Urinary bladder (tissue), 3 donors: ENCODE measurements at regions not wholly inside any gene's neighbourhood (a gene's known extent, or its start where the extent isn't known, plus 50 kb on each side); places are given as distances from the start of the nearest gene placed in this dataset.

Experiments used
- DNase-seq: peaks from one replicate; pipeline ENCODE4 v3.0.0-alpha.2; 2015; ENCODE audit errors: extremely low spot score
- H3K27ac ChIP-seq: one replicate; pipeline ENCODE4 v1.5.1; 2013; ENCODE audit warnings: low read depth, mild to moderate bottlenecking, moderate library complexity
- H3K36me3 ChIP-seq: one replicate; pipeline ENCODE4 v1.6.1; 2013; ENCODE audit warnings: mild to moderate bottlenecking, moderate library complexity; ENCODE audit not compliant: insufficient read depth
- H3K4me1 ChIP-seq: one replicate; pipeline ENCODE4 v1.6.1; 2013; ENCODE audit warnings: mild to moderate bottlenecking, moderate library complexity; ENCODE audit not compliant: insufficient read depth
- H3K4me3 ChIP-seq: one replicate; pipeline ENCODE4 v1.5.1; 2013; ENCODE audit warnings: low read depth, low read length
- whole genome bisulfite sequencing: extraction: QIAGEN DNeasy Blood & Tissue Kit; methylation state at CpG from one replicate; pipeline ENCODE4 v1.1.7; 2013; 5-methylcytosine and 5-hydroxymethylcytosine counted together
- donor health status: healthy with polysubstance abuse.
- donor health status: healthy.

GRCh38 chr5:121667292-121667691 is 184.4 kb upstream of the FTMT start:
- Histone ChIP-seq H3K4me1 (no peaks in the 10 kb centered on the region), H3K27ac (no peak overlapping the region), H3K36me3 (no peaks in the 10 kb centered on the region), H3K4me3 (no peak overlapping the region)
- DNase-seq = no peak
- WGBS = 22% methylated on average over 3 of the region's 3 CpGs

GRCh38 chr5:121668635-121669034 is 183.0 kb upstream of the FTMT start:
- Histone ChIP-seq H3K36me3 (no peaks in the 10 kb centered on the region), H3K4me3 (no peak overlapping the region), H3K4me1 (no peaks in the 10 kb centered on the region), H3K27ac (no peak overlapping the region)
- DNase-seq = no peak
- WGBS = 62% methylated on average over 1 of the region's 1 CpG

- Histone ChIP-seq H3K4me1 (no peaks in the 10 kb centered on the region), H3K4me3 (no peak overlapping the region), H3K36me3 (no peaks in the 10 kb centered on the region), H3K27ac (no peak overlapping the region)
- no peak for DNase-seq
- 84% methylated on average over 2 of the region's 2 CpGs for WGBS
Observed at GRCh38 chr5:121671624-121672023, 180.1 kb upstream of the FTMT start.

GRCh38 chr5:121675924-121676323 is 175.8 kb upstream of the FTMT start:
- no peak overlapping the region for H3K27ac ChIP-seq
- WGBS = 75% methylated on average over 2 of the region's 2 CpGs
- H3K36me3 ChIP-seq = no peaks in the 10 kb centered on the region
- no peak overlapping the region for H3K4me3 ChIP-seq
- no peak for DNase-seq
- no peaks in the 10 kb centered on the region for H3K4me1 ChIP-seq

- no peak overlapping the region for H3K27ac ChIP-seq
- no peak overlapping the region for H3K4me3 ChIP-seq
- DNase-seq = no peak
- H3K36me3 ChIP-seq = no peaks in the 10 kb centered on the region
- no peaks in the 10 kb centered on the region for H3K4me1 ChIP-seq
- 83% methylated on average over 6 of the region's 6 CpGs for WGBS
Observed at GRCh38 chr5:121681229-121681855, 170.3 kb upstream of the FTMT start.

- Histone ChIP-seq H3K4me3 (no peak overlapping the region), H3K4me1 (no peaks in the 10 kb centered on the region), H3K27ac (no peak overlapping the region), H3K36me3 (no peaks in the 10 kb centered on the region)
- DNase-seq = no peak
- 78% methylated on average over 1 of the region's 1 CpG for WGBS
Observed at GRCh38 chr5:121688126-121688525, 163.6 kb upstream of the FTMT start.

GRCh38 chr5:121688781-121689180 is 162.9 kb upstream of the FTMT start:
- DNase-seq = no peak
- Histone ChIP-seq H3K36me3 (no peaks in the 10 kb centered on the region), H3K4me3 (no peak overlapping the region), H3K27ac (no peak overlapping the region), H3K4me1 (no peaks in the 10 kb centered on the region)
- 65% methylated on average over 2 of the region's 2 CpGs for WGBS

- Histone ChIP-seq H3K4me3 (no peak overlapping the region), H3K4me1 (no peaks in the 10 kb centered on the region)
- no peak for DNase-seq
Observed at GRCh38 chr5:121691478-121691877, 160.2 kb upstream of the FTMT start.

GRCh38 chr5:121692158-121692557 is 159.5 kb upstream of the FTMT start:
- WGBS = 65% methylated on average over 2 of the region's 2 CpGs
- Histone ChIP-seq H3K4me1 (no peaks in the 10 kb centered on the region), H3K4me3 (no peak overlapping the region), H3K27ac (no peak overlapping the region), H3K36me3 (no peaks in the 10 kb centered on the region)
- DNase-seq = no peak

More at GRCh38 chr5:121691478-121691877, 160.2 kb upstream of the FTMT start:
- Histone ChIP-seq H3K27ac (no peak overlapping the region), H3K36me3 (no peaks in the 10 kb centered on the region)

- Histone ChIP-seq H3K36me3 (no peaks in the 10 kb centered on the region), H3K27ac (no peak overlapping the region), H3K4me3 (no peak overlapping the region), H3K4me1 (no peaks in the 10 kb centered on the region)
- WGBS = 80% methylated on average over 1 of the region's 1 CpG
- no peak for DNase-seq
Observed at GRCh38 chr5:121693864-121694263, 157.8 kb upstream of the FTMT start.

GRCh38 chr5:121695307-121695706 is 156.4 kb upstream of the FTMT start:
- no peaks in the 10 kb centered on the region for H3K36me3 ChIP-seq
- no peak for DNase-seq
- no peak overlapping the region for H3K27ac ChIP-seq
- H3K4me1 ChIP-seq = no peaks in the 10 kb centered on the region
- no peak overlapping the region for H3K4me3 ChIP-seq
- WGBS = 83% methylated on average over 2 of the region's 2 CpGs

- WGBS = 86% methylated on average over 3 of the region's 3 CpGs
- no peak for DNase-seq
- no peak overlapping the region for H3K27ac ChIP-seq
- no peaks in the 10 kb centered on the region for H3K4me1 ChIP-seq
- no peak overlapping the region for H3K4me3 ChIP-seq
- H3K36me3 ChIP-seq = no peaks in the 10 kb centered on the region
Observed at GRCh38 chr5:121698690-121699089, 153.0 kb upstream of the FTMT start.

- no peak overlapping the region for H3K27ac ChIP-seq
- no peaks in the 10 kb centered on the region for H3K4me1 ChIP-seq
- DNase-seq = no peak
- 75% methylated on average over 1 of the region's 1 CpG for WGBS
- H3K36me3 ChIP-seq = no peaks in the 10 kb centered on the region
- no peak overlapping the region for H3K4me3 ChIP-seq
Observed at GRCh38 chr5:121701731-121702130, 150.0 kb upstream of the FTMT start.

GRCh38 chr5:121702682-121703081 is 149.0 kb upstream of the FTMT start:
- Histone ChIP-seq H3K4me3 (no peak overlapping the region), H3K36me3 (no peaks in the 10 kb centered on the region), H3K4me1 (no peaks in the 10 kb centered on the region), H3K27ac (no peak overlapping the region)
- no peak for DNase-seq
- WGBS = 68% methylated on average over 4 of the region's 4 CpGs

GRCh38 chr5:121704291-121704690 is 147.4 kb upstream of the FTMT start:
- DNase-seq = no peak
- H3K4me3 ChIP-seq = no peak overlapping the region
- no peaks in the 10 kb centered on the region for H3K4me1 ChIP-seq
- no peaks in the 10 kb centered on the region for H3K36me3 ChIP-seq
- no peak overlapping the region for H3K27ac ChIP-seq
